OCI-LY1 (cell line): ENCODE measurements at regions not wholly inside any gene's neighbourhood (a gene's known extent, or its start where the extent isn't known, plus 50 kb on each side); places are given as distances from the start of the nearest gene placed in this dataset.

Experiments used
- H2AFZ ChIP-seq: fragments of 200-600 bp; sonication (generic), shearing (Covaris generic); 2 replicates; pipeline ENCODE4 v1.6.0; 2014; ENCODE audit warnings: antibody characterized with exemption, mild to moderate bottlenecking, low read length
- H3F3A ChIP-seq: fragments of 200-600 bp; sonication (generic), shearing (Covaris generic); 2 replicates; pipeline ENCODE4 v1.6.0; 2014; ENCODE audit warnings: mild to moderate bottlenecking, antibody characterized with exemption, low read length, moderate library complexity; ENCODE audit not compliant: insufficient read depth
- H3K27ac ChIP-seq: fragments of 200-600 bp; sonication (generic); 2 replicates; pipeline ENCODE4 v1.5.1; 2014; ENCODE audit warnings: low read length, mixed run types, mild to moderate bottlenecking, low read depth; ENCODE audit not compliant: poor library complexity, severe bottlenecking
- H3K27me3 ChIP-seq: fragments of 200-600 bp; sonication (generic); 2 replicates; pipeline ENCODE4 v1.6.0; 2014; ENCODE audit warnings: antibody characterized with exemption, mild to moderate bottlenecking, low read length, moderate library complexity; ENCODE audit not compliant: insufficient read depth
- H3K36me3 ChIP-seq: fragments of 200-600 bp; sonication (generic); 2 replicates; pipeline ENCODE4 v1.6.1; 2014; ENCODE audit warnings: mild to moderate bottlenecking, antibody characterized with exemption, low read length, moderate library complexity, mixed read lengths; ENCODE audit not compliant: insufficient read depth
- H3K4me1 ChIP-seq: fragments of 200-600 bp; sonication (generic); 2 replicates; pipeline ENCODE4 v1.5.1; 2014; ENCODE audit warnings: mild to moderate bottlenecking, low read length, moderate library complexity; ENCODE audit not compliant: insufficient read depth, severe bottlenecking
- H3K4me2 ChIP-seq: fragments of 200-600 bp; sonication (generic), shearing (Covaris generic); 2 replicates; pipeline ENCODE4 v1.6.1; 2014; ENCODE audit warnings: low read length
- H3K4me3 ChIP-seq: fragments of 200-600 bp; sonication (generic); 2 replicates; pipeline ENCODE4 v1.5.1; 2014; ENCODE audit warnings: low read length, low read depth, mild to moderate bottlenecking, mixed read lengths; ENCODE audit not compliant: poor library complexity, severe bottlenecking
- H3K79me2 ChIP-seq: fragments of 200-600 bp; shearing (Covaris generic); 2 replicates; pipeline ENCODE4 v1.6.1; 2016; ENCODE audit warnings: mixed run types, low read length, mixed read lengths; ENCODE audit not compliant: insufficient read depth
- H3K9ac ChIP-seq: fragments of 200-600 bp; sonication (generic), shearing (Covaris generic); 2 replicates; pipeline ENCODE4 v1.6.1; 2014; ENCODE audit warnings: mild to moderate bottlenecking, low read length, mixed read lengths
- H3K9me2 ChIP-seq: fragments of 200-600 bp; sonication (generic), shearing (Covaris generic); 2 replicates; pipeline ENCODE4 v1.6.1; 2014; ENCODE audit warnings: low read depth, mild to moderate bottlenecking, low read length, mixed read lengths
- H3K9me3 ChIP-seq: fragments of 200-600 bp; shearing (Covaris generic); 2 replicates; pipeline ENCODE4 v1.6.1; 2014; ENCODE audit warnings: low read length, mixed read lengths
- H4K20me1 ChIP-seq: fragments of 200-600 bp; sonication (generic), shearing (Covaris generic); 2 replicates; pipeline ENCODE4 v1.6.0; 2016; ENCODE audit warnings: mild to moderate bottlenecking, low read length; ENCODE audit not compliant: insufficient read depth
- EZH2 ChIP-seq: fragments of 200-600 bp; sonication (generic), shearing (Covaris generic); IDR thresholded peaks from 2 replicates; pipeline ENCODE4 v1.8.0; 2017; ENCODE audit warnings: borderline replicate concordance, mixed run types, mild to moderate bottlenecking, antibody characterized with exemption, low read length, moderate library complexity, mixed read lengths
- TF ChIP-seq, protein P1 (sequence below): fragments of 200-600 bp; sonication (generic), shearing (Covaris generic); IDR thresholded peaks from 2 replicates; pipeline ENCODE4 v1.5.1; 2017; ENCODE audit warnings: mild to moderate bottlenecking, antibody characterized with exemption, low read length, moderate library complexity, mixed read lengths

- H3K36me3 ChIP-seq, result no peaks in the 10 kb centered on the region
- H3K27me3 ChIP-seq, result no peaks in the 10 kb centered on the region
- H3K79me2 ChIP-seq, result no peaks in the 10 kb centered on the region
- no peaks in the 10 kb centered on the region for H3F3A ChIP-seq
- no peak for TF ChIP-seq EZH2
- TF ChIP-seq, protein P1, sequence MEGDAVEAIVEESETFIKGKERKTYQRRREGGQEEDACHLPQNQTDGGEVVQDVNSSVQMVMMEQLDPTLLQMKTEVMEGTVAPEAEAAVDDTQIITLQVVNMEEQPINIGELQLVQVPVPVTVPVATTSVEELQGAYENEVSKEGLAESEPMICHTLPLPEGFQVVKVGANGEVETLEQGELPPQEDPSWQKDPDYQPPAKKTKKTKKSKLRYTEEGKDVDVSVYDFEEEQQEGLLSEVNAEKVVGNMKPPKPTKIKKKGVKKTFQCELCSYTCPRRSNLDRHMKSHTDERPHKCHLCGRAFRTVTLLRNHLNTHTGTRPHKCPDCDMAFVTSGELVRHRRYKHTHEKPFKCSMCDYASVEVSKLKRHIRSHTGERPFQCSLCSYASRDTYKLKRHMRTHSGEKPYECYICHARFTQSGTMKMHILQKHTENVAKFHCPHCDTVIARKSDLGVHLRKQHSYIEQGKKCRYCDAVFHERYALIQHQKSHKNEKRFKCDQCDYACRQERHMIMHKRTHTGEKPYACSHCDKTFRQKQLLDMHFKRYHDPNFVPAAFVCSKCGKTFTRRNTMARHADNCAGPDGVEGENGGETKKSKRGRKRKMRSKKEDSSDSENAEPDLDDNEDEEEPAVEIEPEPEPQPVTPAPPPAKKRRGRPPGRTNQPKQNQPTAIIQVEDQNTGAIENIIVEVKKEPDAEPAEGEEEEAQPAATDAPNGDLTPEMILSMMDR, result no peak
- no peaks in the 10 kb centered on the region for H3K4me1 ChIP-seq
- peaks cover 2% of the 10 kb centered on the region; the same call in 1 of the 2 replicates for H4K20me1 ChIP-seq
- no peak overlapping the region for H3K4me3 ChIP-seq
- H3K9me2 ChIP-seq, result no peaks in the 10 kb centered on the region
- H2AFZ ChIP-seq, result no peak overlapping the region
- H3K4me2 ChIP-seq, result no peak overlapping the region
- no peak overlapping the region for H3K9ac ChIP-seq
- H3K27ac ChIP-seq, result no peak overlapping the region
- H3K9me3 ChIP-seq, result no peaks in the 10 kb centered on the region
Measured at GRCh38 chr5:60178101-60178500, 284.6 kb upstream of the PDE4D start.

DNA sequence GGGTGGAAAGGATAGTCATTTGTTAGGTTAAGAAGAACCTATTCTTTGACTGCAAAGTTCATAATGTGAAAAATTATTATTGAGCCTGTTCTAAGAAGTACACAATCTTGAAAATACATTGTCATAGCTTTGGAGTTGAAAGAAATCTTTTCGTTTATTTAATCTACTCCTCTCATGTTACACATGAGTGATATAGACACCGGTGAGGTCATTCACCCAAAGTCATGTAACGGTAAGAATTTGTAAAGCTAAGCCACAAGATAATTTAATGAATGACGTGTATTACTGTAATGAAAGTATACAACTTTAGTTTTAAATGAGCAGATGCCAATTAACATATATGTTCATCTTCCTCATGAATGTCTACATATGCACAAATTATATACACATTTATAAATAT, 284.1 kb upstream of the PDE4D start:
- Histone ChIP-seq H3K9ac (no peak overlapping the region), H3K4me2 (no peak overlapping the region), H3K9me2 (no peaks in the 10 kb centered on the region), H3K79me2 (no peaks in the 10 kb centered on the region), H3K27ac (no peak overlapping the region), H4K20me1 (peaks cover 2% of the 10 kb centered on the region; the same call in 1 of the 2 replicates), H3K4me1 (no peaks in the 10 kb centered on the region), H2AFZ (no peak overlapping the region), H3K9me3 (no peaks in the 10 kb centered on the region), H3K4me3 (no peak overlapping the region), H3K27me3 (no peaks in the 10 kb centered on the region), H3F3A (no peaks in the 10 kb centered on the region), H3K36me3 (no peaks in the 10 kb centered on the region)
- TF ChIP-seq EZH2, result no peak
- TF ChIP-seq, protein P1, result no peak

DNA sequence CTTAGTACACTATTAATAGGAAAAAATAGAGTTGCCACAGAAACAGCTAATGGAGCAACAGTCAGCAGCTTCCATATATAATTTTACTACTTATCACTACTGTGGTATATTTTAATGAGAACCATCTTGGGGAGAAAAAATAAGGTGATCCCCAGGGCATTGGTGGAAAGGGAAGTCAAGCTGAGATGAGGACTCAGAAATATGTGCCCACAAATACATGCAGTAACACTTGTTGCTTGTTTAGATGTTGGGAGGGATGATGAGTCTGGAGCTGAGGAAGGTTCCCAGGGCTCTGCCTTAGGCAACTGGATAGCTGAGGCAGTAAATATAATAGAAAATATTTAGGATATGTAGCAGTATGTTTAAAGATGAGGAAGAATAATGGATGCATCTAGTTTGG, 280.1 kb upstream of the PDE4D start:
- H3K4me3 ChIP-seq, result no peak overlapping the region
- H3K79me2 ChIP-seq, result no peaks in the 10 kb centered on the region
- H2AFZ ChIP-seq, result no peak overlapping the region
- no peak overlapping the region for H3K27ac ChIP-seq
- H3F3A ChIP-seq, result no peaks in the 10 kb centered on the region
- no peaks in the 10 kb centered on the region for H3K27me3 ChIP-seq
- H3K9me3 ChIP-seq, result no peaks in the 10 kb centered on the region
- H3K4me1 ChIP-seq, result no peaks in the 10 kb centered on the region
- no peaks in the 10 kb centered on the region for H3K9me2 ChIP-seq
- H3K9ac ChIP-seq, result no peak overlapping the region
- peaks cover 2% of the 10 kb centered on the region; the same call in 1 of the 2 replicates for H4K20me1 ChIP-seq
- no peak overlapping the region for H3K4me2 ChIP-seq
- no peaks in the 10 kb centered on the region for H3K36me3 ChIP-seq
- no peak for TF ChIP-seq EZH2
- TF ChIP-seq, protein P1, result no peak
